ENCODE measurements at regions not wholly inside any gene's neighbourhood (a gene's known extent, or its start where the extent isn't known, plus 50 kb on each side); places are given as distances from the start of the nearest gene placed in this dataset.
A peak's percentile ranks its signal among the peaks of the same experiment; 100 is the strongest.

DNA sequence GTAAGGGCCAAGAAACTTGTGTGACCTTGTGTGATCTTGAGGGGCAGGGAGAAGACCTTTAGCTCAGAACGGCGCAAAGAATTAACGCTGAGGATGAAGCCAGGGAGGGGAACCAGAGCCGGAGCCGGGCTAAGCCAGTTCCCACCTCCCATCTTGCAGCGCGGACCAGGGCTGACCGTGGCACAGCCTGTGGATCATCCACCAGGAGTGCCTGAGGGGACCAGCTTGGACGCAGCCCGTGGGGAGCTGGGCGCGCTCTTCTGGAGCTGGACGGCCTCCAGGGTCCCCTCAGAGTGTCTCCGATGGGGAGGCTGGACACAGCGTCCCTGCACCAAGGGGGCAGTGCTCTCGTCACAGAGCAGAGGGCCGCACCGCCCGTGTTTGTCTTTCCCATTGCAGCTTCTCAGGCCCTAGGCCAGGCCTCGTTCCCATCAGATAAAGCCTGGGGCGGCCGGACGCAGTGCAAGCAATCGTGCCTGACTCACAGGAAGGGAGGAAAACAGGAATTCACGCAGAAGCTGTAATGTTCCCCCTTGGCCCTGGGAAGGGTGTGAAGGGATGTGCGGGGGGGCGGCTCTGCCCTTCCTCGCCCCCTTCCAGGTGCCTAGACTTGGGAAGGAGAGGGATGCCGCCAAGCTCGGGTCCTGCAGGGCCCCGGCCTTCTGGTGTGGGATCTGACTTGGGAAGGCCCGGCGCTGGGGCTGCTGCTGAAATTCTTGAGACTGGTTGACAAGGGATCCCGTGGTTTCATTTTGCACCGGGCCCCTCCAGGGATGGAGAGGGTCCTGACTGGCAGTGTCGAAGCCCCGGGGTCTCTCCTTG is 144.9 kb downstream of the NPIPB11 start (continued):
- TF ChIP-seq, protein P1, sequence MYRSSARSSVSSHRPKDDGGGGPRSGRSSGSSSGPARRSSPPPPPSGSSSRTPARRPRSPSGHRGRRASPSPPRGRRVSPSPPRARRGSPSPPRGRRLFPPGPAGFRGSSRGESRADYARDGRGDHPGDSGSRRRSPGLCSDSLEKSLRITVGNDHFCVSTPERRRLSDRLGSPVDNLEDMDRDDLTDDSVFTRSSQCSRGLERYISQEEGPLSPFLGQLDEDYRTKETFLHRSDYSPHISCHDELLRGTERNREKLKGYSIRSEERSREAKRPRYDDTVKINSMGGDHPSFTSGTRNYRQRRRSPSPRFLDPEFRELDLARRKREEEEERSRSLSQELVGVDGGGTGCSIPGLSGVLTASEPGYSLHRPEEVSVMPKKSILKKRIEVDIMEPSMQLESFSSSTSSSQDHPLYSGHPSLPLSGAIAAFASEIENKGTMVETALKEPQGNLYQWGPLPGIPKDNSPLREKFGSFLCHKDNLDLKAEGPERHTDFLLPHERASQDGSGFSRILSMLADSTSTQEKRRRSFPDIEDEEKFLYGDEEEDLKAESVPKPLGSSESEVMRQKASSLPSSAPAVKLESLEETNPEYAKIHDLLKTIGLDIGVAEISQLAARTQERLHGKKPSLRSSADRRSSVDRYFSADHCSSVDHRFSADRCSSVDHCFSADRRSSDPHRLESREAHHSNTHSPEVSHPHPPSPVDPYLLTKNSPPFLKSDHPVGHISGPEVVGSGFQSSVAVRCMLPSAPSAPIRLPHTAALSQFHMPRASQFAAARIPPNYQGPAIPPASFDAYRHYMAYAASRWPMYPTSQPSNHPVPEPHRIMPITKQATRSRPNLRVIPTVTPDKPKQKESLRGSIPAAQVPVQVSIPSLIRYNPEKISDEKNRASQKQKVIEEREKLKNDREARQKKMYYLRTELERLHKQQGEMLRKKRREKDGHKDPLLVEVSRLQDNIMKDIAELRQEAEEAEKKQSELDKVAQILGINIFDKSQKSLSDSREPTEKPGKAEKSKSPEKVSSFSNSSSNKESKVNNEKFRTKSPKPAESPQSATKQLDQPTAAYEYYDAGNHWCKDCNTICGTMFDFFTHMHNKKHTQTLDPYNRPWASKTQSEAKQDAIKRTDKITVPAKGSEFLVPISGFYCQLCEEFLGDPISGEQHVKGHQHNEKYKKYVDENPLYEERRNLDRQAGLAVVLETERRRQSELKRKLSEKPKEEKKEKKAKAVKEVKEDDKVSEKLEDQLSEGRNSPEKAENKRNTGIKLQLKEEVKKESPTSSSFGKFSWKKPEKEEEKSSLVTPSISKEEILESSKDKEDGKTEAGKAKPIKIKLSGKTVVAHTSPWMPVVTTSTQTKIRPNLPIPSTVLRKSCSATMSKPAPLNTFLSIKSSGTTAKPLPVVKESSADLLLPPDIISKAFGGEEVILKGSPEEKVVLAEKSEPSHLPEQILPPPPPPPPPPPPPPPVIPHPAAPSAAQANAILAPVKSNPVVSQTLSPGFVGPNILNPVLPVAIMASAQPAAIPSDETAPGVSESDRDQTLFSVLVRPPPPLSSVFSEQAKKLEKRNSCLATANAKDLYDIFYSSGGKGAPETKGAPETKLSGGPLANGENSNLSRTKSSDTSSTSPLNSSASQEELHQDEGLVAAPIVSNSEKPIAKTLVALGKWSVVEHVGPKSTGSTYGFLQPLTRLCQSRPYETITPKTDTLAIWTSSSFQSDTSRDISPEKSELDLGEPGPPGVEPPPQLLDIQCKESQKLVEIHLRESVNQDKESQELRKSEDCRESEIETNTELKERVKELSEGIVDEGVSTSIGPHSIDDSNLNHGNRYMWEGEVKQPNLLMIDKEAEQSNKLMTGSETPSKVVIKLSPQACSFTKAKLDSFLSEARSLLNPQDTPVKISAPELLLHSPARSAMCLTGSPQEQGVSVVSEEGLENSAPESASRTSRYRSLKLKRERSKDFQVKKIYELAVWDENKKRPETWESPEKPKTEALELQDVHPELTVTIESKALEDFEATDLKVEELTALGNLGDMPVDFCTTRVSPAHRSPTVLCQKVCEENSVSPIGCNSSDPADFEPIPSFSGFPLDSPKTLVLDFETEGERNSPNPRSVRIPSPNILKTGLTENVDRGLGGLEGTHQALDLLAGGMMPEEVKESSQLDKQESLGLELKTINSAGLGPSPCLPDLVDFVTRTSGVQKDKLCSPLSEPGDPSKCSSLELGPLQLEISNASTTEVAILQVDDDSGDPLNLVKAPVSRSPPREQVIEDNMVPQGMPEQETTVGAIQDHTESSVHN (CRISPR knock-in tag; IDR thresholded peaks at IDR 0.05): 0 out of 2 replicates have a peak, but pooled peaks have one; percentile 48
- peak; percentile 66; the same call in 1 of the 2 replicates for TF ChIP-seq SMAD9 (CRISPR knock-in tag; IDR thresholded peaks at IDR 0.05)
- TF ChIP-seq ATF4 (CRISPR knock-in tag; IDR thresholded peaks at IDR 0.05): 0 out of 4 replicates have a peak, but pooled peaks of 1 of the 2 experiments have one; percentile 27
- TF ChIP-seq ZNF598 (CRISPR knock-in tag; IDR thresholded peaks at IDR 0.05; ENCODE audit: borderline replicate concordance): 0 out of 2 replicates have a peak, but pooled peaks have one; percentile 28
- TF ChIP-seq DMAP1 (CRISPR knock-in tag; IDR thresholded peaks at IDR 0.05): 0 out of 2 replicates have a peak, but pooled peaks have one; percentile 18
- peak; percentile 64; the same call in 1 of the 2 replicates for TF ChIP-seq ZIK1 (CRISPR knock-in tag; IDR thresholded peaks at IDR 0.05; ENCODE audit: borderline replicate concordance, low read depth)
- TF ChIP-seq MEF2D (CRISPR knock-in tag; IDR thresholded peaks at IDR 0.05): 0 out of 2 replicates have a peak, but pooled peaks have one; percentile 65

All from HepG2 (cell line).